Neural crest cell (in vitro differentiated cells): ENCODE measurements at regions not wholly inside any gene's neighbourhood (a gene's known extent, or its start where the extent isn't known, plus 50 kb on each side); places are given as distances from the start of the nearest gene placed in this dataset.
A peak's percentile ranks its signal among the peaks of the same experiment; 100 is the strongest.
"Not testable (repeated sequence)": the region's sequence is repeated elsewhere in the genome, so short reads cannot be mapped to it uniquely, and the experiment has no call there.

Experiments
- DNase-seq: peaks from one replicate; pipeline ENCODE4 v3.0.0; 2021; ENCODE audit warnings: low read depth, mixed read lengths, low spot score
- H3K27ac Mint-ChIP-seq: one replicate; pipeline ENCODE4 v1.8.0; 2021; ENCODE audit warnings: mild to moderate bottlenecking, mixed read lengths; ENCODE audit not compliant: unreplicated experiment
- H3K27me3 Mint-ChIP-seq: 2 replicates; pipeline ENCODE4 v1.8.0; 2021; ENCODE audit warnings: low read depth, mild to moderate bottlenecking, mixed read lengths
- H3K36me3 Mint-ChIP-seq: 2 replicates; pipeline ENCODE4 v1.8.0; 2021; ENCODE audit warnings: low read depth, mild to moderate bottlenecking, mixed read lengths
- H3K4me1 Mint-ChIP-seq: 2 replicates; pipeline ENCODE4 v1.8.0; 2021; ENCODE audit warnings: mixed read lengths
- H3K4me3 Mint-ChIP-seq: one replicate; pipeline ENCODE4 v1.8.0; 2021; ENCODE audit warnings: mild to moderate bottlenecking, mixed read lengths
- H3K9me3 Mint-ChIP-seq: 2 replicates; pipeline ENCODE4 v1.8.0; 2021; ENCODE audit warnings: mixed read lengths
- TF ChIP-seq, protein P1 (sequence below): fragments of 200-600 bp; sonication (generic); conservative IDR thresholded peaks from 2 replicates; pipeline ENCODE4 v1.5.0; 2021; ENCODE audit warnings: antibody characterized with exemption, mild to moderate bottlenecking

GRCh38 chr5:92662741-92663140, 918.3 kb downstream of the NR2F1-AS1 start:
- Mint-ChIP-seq H3K4me1 (peaks cover 15% of the 10 kb centered on the region), H3K27ac (no peak overlapping the region), H3K36me3 (peaks cover 13% of the 10 kb centered on the region), H3K9me3 (peaks cover 14% of the 10 kb centered on the region), H3K4me3 (no peak overlapping the region), H3K27me3 (no peaks in the 10 kb centered on the region)
- TF ChIP-seq, protein P1, sequence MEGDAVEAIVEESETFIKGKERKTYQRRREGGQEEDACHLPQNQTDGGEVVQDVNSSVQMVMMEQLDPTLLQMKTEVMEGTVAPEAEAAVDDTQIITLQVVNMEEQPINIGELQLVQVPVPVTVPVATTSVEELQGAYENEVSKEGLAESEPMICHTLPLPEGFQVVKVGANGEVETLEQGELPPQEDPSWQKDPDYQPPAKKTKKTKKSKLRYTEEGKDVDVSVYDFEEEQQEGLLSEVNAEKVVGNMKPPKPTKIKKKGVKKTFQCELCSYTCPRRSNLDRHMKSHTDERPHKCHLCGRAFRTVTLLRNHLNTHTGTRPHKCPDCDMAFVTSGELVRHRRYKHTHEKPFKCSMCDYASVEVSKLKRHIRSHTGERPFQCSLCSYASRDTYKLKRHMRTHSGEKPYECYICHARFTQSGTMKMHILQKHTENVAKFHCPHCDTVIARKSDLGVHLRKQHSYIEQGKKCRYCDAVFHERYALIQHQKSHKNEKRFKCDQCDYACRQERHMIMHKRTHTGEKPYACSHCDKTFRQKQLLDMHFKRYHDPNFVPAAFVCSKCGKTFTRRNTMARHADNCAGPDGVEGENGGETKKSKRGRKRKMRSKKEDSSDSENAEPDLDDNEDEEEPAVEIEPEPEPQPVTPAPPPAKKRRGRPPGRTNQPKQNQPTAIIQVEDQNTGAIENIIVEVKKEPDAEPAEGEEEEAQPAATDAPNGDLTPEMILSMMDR, result no peak
- DNase-seq, result no peak

DNA sequence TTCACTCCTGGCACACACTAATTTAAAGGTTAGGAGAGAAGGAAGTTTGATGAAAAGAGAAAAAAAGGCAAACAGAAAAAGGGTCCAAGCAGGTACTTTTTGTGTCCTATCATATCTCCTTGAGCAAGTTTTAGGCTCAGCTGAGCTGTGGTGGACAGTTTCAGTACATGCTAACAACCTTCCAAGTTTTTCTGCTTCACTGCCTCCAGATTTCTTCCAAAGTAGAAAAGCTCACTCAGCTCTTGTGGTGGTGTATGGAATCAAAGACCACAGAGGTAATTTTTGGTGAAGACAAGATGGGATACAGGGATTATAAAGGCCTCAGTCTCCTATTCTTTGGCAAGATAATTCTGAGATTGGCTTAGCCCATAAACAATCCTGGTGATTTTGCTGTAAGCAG, 921.8 kb downstream of the NR2F1-AS1 start:
- Mint-ChIP-seq H3K27me3 (no peaks in the 10 kb centered on the region), H3K9me3 (peaks cover 8% of the 10 kb centered on the region), H3K27ac (no peak overlapping the region)

GRCh38 chr5:92654601-92655000, 926.4 kb downstream of the NR2F1-AS1 start:
- not testable (repeated sequence) for H3K36me3 Mint-ChIP-seq, H3K27me3 Mint-ChIP-seq, H3K27ac Mint-ChIP-seq, H3K9me3 Mint-ChIP-seq, H3K4me3 Mint-ChIP-seq, DNase-seq, H3K4me1 Mint-ChIP-seq

More for the DNA sequence above, 921.8 kb downstream of the NR2F1-AS1 start:
- DNase-seq, result no peak
- TF ChIP-seq, protein P1, result no peak
- H3K4me3 Mint-ChIP-seq, result no peak overlapping the region
- peaks cover 11% of the 10 kb centered on the region for H3K36me3 Mint-ChIP-seq
- H3K4me1 Mint-ChIP-seq, result peaks cover 15% of the 10 kb centered on the region

DNA sequence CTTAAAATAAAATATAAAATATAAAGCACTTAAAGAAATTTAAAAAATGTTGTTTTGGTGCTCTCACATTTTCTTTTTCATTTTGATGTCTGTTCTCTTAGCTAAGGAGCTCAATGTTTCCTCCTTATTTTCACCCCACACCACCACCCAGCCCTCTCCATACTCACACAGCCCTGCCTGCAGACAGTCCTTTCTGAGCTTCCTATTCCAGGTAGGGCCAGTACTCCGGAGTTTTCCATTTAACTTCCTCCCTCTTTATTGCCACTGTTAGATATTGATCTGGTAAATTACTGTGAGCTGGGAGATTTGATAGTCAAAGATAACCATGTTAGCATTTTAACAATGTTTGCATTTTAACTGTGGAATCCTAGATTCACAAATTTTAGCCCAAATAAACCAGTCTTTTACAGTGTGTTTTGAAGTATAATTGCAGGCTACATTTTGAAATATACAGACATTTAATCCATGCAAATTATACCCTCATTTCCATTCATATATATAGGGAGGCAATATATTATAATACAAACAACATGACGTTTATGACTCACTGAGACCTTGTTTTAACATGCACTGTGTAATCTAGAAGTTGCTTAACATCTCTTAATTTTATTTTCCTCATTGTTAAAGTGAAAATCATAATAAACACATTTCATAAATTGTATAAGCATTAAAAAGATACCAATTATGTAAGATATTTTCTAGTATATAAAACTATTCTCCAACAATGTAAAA, 927.1 kb downstream of the NR2F1-AS1 start:
- H3K27me3 Mint-ChIP-seq, result no peaks in the 10 kb centered on the region
- no peak overlapping the region for H3K27ac Mint-ChIP-seq
- H3K36me3 Mint-ChIP-seq, result peaks cover 5% of the 10 kb centered on the region
- DNase-seq, result no peak
- H3K9me3 Mint-ChIP-seq, result peaks cover 5% of the 10 kb centered on the region
- H3K4me3 Mint-ChIP-seq, result no peak overlapping the region
- H3K4me1 Mint-ChIP-seq, result no peaks in the 10 kb centered on the region
- TF ChIP-seq, protein P1, result no peak

DNA sequence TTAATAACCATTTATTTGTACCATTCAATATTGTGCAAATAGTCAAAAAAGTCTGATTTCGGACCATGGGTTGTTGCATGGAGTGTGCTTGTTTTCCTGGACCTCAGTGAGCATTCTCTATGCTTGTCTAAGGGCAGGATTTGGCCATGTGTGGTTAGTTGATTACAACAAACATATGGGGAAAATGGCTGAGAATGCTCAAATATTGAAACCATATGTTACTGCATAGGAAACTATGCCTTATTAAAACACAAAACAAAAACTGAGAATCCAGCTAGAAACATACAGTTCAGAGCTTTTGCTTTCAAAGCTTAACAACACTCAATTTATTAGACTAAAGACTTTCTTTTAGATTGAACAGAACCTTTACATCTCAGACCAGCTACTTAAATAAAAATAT, 928.3 kb downstream of the NR2F1-AS1 start:
- H3K27ac Mint-ChIP-seq, result no peak overlapping the region
- H3K36me3 Mint-ChIP-seq, result peaks cover 5% of the 10 kb centered on the region
- H3K27me3 Mint-ChIP-seq, result no peaks in the 10 kb centered on the region
- H3K4me1 Mint-ChIP-seq, result no peaks in the 10 kb centered on the region
- H3K9me3 Mint-ChIP-seq, result peaks cover 7% of the 10 kb centered on the region
- H3K4me3 Mint-ChIP-seq, result no peak overlapping the region
- DNase-seq, result no peak
- TF ChIP-seq, protein P1, result no peak

DNA sequence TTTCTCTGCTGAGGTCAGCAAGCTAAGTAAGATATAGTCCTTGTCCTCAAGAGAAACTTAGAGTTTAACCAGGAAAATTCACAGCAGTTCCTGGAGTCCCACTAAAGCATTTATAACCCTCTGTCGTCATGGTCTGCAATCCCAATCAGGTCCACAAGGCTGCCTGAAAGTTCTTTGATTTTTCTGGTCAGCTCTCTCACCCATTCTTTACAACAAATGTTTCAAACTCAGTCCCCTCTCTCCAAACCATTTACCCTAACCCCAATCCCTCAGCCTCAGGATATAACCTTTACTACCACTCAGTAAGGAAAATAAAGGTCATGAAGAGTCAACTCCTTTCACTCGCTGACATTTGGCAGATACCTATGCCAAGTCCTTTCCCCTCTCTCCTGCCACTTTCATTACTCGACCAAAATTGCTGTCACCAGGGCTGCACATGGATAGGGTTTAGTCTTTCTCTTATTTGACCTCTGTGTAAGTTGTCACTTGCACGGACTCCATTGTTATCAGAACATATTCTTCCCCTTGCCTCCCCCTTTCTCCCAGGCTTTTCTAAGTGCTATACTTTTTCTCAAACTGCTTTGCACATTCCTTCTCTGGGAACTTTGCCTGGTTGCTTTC, 936.6 kb downstream of the NR2F1-AS1 start:
- Mint-ChIP-seq H3K4me1 (peaks cover 36% of the 10 kb centered on the region), H3K4me3 (no peak overlapping the region), H3K9me3 (peaks cover 11% of the 10 kb centered on the region)

More for the DNA sequence above, 936.6 kb downstream of the NR2F1-AS1 start:
- Mint-ChIP-seq H3K27me3 (no peaks in the 10 kb centered on the region), H3K36me3 (peaks cover 6% of the 10 kb centered on the region), H3K27ac (no peak overlapping the region)
- TF ChIP-seq, protein P1, result peak; percentile 46
- DNase-seq, result no peak
